ENCODE measurements at regions not wholly inside any gene's neighbourhood (a gene's known extent, or its start where the extent isn't known, plus 50 kb on each side); places are given as distances from the start of the nearest gene placed in this dataset.

- Histone ChIP-seq H3K4me2 (ENCODE audit: low read length) (no peak overlapping the region), H3K9ac (ENCODE audit: low read length) (no peak overlapping the region), H3F3A (ENCODE audit: insufficient read depth, low read length, poor library complexity, severe bottlenecking) (no peaks in the 10 kb centered on the region), H3K27ac (ENCODE audit: low read length) (no peak overlapping the region), H3K9me3 (ENCODE audit: low read length) (no peaks in the 10 kb centered on the region), H2AFZ (ENCODE audit: low read depth, low read length) (no peak overlapping the region), H3K4me3 (ENCODE audit: low read length) (no peak overlapping the region), H3K79me2 (replicated peaks; ENCODE audit: insufficient read depth, low read length) (no peaks in the 10 kb centered on the region), H3K27me3 (ENCODE audit: insufficient read depth, low read depth, low read length) (no peaks in the 10 kb centered on the region), H3K36me3 (ENCODE audit: insufficient read depth, low read length) (no peaks in the 10 kb centered on the region), H3K9me2 (ENCODE audit: insufficient read depth, low read length) (no peaks in the 10 kb centered on the region), H4K20me1 (ENCODE audit: insufficient read depth) (no peaks in the 10 kb centered on the region)
- TF ChIP-seq REST (IDR thresholded peaks at IDR 0.05; ENCODE audit: borderline replicate concordance) (no peak), RAD21 (conservative IDR thresholded peaks at IDR 0.05) (no peak), EZH2 (IDR thresholded peaks at IDR 0.05; ENCODE audit: borderline replicate concordance, insufficient read depth, low read length, poor library complexity, severe bottlenecking) (no peak), MXI1 (conservative IDR thresholded peaks at IDR 0.05; ENCODE audit: poor library complexity, severe bottlenecking) (no peak), CTCF (IDR thresholded peaks at IDR 0.05; ENCODE audit: poor library complexity, severe bottlenecking) (no peak), POLR2AphosphoS5 (IDR thresholded peaks at IDR 0.05) (no peak), SMC3 (conservative IDR thresholded peaks at IDR 0.05; ENCODE audit: poor library complexity) (no peak), TAF1 (IDR thresholded peaks at IDR 0.05; ENCODE audit: low read depth) (no peak), EP300 (conservative IDR thresholded peaks at IDR 0.05; ENCODE audit: poor library complexity, severe bottlenecking) (no peak)
These were observed 462.6 kb downstream of the TBC1D32 start for GRCh38 chr6:120871416-120872261.

GRCh38 chr6:120869397-120869796, 464.9 kb downstream of the TBC1D32 start:
- Histone ChIP-seq H3K9ac (ENCODE audit: low read length) (no peak overlapping the region), H3F3A (ENCODE audit: insufficient read depth, low read length, poor library complexity, severe bottlenecking) (no peaks in the 10 kb centered on the region), H2AFZ (ENCODE audit: low read depth, low read length) (no peak overlapping the region), H3K4me3 (ENCODE audit: low read length) (no peak overlapping the region), H3K27me3 (ENCODE audit: insufficient read depth, low read depth, low read length) (no peaks in the 10 kb centered on the region), H3K36me3 (ENCODE audit: insufficient read depth, low read length) (no peaks in the 10 kb centered on the region), H4K20me1 (ENCODE audit: insufficient read depth) (no peaks in the 10 kb centered on the region), H3K4me2 (ENCODE audit: low read length) (no peak overlapping the region), H3K79me2 (replicated peaks; ENCODE audit: insufficient read depth, low read length) (no peaks in the 10 kb centered on the region), H3K9me3 (ENCODE audit: low read length) (no peaks in the 10 kb centered on the region), H3K27ac (ENCODE audit: low read length) (no peak overlapping the region), H3K9me2 (ENCODE audit: insufficient read depth, low read length) (no peaks in the 10 kb centered on the region)
- TF ChIP-seq CTCF (IDR thresholded peaks at IDR 0.05; ENCODE audit: poor library complexity, severe bottlenecking) (no peak), TAF1 (IDR thresholded peaks at IDR 0.05; ENCODE audit: low read depth) (no peak), REST (IDR thresholded peaks at IDR 0.05; ENCODE audit: borderline replicate concordance) (no peak), MXI1 (conservative IDR thresholded peaks at IDR 0.05; ENCODE audit: poor library complexity, severe bottlenecking) (no peak), POLR2AphosphoS5 (IDR thresholded peaks at IDR 0.05) (no peak), SMC3 (conservative IDR thresholded peaks at IDR 0.05; ENCODE audit: poor library complexity) (no peak), EP300 (conservative IDR thresholded peaks at IDR 0.05; ENCODE audit: poor library complexity, severe bottlenecking) (no peak), RAD21 (conservative IDR thresholded peaks at IDR 0.05) (no peak), EZH2 (IDR thresholded peaks at IDR 0.05; ENCODE audit: borderline replicate concordance, insufficient read depth, low read length, poor library complexity, severe bottlenecking) (no peak)

All from neural cell (in vitro differentiated cells).